Activated CD4-positive, alpha-beta T cell treated with anti-CD3 and anti-CD28 coated beads for 48 hours (primary cell): ENCODE measurements at regions not wholly inside any gene's neighbourhood (a gene's known extent, or its start where the extent isn't known, plus 50 kb on each side); places are given as distances from the start of the nearest gene placed in this dataset.

ENCODE experiments used
- DNase-seq: peaks from one replicate; pipeline ENCODE4 v3.0.0-alpha.2; 2020

DNA sequence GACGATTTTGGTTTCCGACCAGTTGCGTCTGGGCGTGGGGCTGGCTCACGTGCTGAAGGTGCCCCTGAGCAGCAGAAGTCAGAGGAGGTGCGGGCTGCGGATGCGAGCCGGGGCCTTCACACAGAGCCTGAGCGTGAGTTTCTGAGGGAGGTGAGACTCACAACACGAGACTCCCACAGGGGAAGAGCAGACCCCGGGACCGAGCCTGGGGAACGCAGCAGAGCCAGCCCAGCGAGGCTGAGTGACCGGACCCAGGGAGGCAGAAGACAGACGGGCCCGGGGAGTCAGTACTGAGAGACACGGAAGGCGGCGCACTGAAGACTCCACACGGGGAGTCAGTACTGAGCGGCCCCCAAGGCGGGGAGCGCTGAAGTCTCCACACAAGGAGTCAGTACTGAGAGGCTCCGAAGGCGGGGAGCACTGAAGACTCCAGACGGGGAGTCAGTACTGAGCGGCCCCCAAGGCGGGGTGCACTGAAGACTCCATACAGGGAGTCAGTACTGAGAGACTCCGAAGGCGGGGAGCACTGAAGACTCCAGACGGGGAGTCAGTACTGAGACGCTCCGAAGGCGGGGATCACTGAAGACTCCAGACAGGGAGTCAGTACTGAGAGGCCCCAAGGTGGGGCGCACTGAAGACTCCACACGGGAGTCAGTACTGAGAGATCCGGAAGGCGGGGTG, 77.8 kb downstream of the DLL1 start:
- DNase-seq, result no peak

DNA sequence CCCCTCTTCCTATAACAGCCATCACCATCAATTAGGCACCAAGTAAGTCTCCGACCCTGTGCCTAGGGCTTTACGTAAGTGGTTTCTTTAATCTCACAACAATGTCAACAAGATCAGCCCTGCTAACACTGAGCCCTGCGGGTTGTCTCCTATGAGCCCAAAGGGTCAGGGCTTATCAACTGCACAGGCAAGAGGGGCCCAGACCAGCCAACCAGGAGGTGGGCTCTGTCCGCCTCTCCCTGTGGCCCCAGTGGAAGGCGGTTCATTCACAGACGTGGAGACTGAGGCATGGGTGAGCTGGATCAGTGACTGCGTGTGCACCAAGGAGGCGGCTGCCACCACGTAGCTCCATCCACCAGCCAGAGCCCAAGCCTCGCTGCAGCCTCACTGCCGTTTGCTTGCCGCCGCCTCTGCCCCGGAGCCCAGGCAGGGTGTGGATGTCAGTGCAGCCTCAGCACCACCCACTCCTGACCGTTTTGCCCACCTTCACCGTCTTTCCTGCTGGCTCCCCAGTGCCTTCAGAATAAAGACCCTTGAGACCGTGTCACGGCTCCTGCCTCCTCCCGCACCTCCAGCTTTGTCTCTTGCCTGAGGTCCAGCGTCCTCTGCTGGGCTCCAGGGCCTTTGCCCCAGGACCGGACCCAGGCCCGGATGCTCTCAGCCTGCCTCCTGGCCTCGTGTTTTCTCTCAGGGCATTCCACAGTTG, 78.7 kb downstream of the DLL1 start:
- DNase-seq, result no peak

- DNase-seq, result no peak
Observed at GRCh38 chr6:170211404-170212025, 79.4 kb downstream of the DLL1 start.

DNA sequence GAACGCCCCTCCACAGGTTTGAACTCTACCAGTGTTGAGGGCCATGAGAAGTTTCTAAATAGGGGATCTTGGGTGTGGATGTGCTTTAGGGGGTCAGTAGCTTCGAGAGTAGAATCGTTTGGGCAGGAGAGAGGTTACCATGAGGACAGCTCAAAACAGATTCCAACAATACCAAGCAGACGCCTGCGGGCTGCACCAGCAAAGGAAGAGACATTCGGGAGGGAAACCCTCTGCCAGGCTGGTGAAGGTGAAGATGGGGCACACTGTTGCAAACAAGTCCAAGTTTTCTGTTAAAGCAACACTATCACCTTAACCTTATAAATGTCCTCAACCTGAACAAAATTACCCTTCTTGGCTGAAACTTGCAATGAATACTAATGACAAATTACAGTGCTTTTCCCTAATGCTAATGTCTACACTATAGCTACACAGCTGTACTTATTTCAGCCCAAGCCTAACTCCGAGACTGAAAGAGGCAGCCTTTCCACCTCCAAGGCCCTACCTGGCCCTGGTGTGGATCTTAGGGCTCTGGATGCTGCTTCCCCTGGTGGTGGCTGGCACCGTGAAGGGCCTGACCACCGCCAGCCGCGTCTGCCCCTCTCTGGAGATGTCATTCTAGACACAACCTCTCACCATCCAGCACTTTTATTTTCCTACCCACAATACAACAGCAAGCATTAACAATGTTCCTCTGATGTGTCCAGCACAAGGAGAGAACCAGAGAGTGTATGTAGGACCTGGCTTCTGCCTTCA, 80.1 kb downstream of the DLL1 start:
- DNase-seq, result no peak

- DNase-seq, result no peak
Observed at GRCh38 chr6:170210026-170210390, 80.9 kb downstream of the DLL1 start.

- no peak for DNase-seq
Observed at GRCh38 chr6:170209354-170210025, 81.4 kb downstream of the DLL1 start.

DNA sequence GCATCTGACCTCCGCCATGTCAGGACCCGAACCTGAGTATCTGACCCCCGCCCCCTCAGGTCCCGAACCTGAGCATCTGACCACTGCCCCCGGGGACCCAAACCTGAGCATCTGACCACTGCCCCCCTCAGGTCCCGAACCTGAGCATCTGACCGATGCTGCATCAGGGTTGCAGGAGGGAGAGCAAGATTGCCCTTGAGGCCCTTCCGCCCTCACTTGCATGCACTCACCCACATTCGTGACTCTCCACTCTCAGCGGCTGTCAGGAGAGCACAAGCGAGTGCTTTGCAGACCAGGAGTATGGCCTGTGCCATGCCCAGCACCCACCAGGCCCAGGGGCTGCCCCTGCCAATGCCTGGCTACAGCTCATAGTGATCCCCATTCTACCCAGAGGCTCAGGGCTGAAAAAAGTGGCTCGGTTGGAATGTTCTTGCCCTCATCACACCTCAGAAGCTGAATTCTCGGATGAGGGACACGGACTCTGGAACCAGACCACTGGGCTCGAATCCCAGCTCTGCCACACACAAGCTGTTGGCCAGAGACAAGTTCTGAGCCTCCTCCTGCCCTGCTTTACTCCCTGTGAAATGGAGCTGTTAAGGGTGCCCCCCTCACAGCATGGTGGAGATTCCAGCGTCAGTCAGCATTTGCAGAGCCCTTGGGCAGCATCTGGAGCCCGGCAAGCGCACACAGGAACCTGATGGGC, 82.1 kb downstream of the DLL1 start:
- DNase-seq, result no peak

DNA sequence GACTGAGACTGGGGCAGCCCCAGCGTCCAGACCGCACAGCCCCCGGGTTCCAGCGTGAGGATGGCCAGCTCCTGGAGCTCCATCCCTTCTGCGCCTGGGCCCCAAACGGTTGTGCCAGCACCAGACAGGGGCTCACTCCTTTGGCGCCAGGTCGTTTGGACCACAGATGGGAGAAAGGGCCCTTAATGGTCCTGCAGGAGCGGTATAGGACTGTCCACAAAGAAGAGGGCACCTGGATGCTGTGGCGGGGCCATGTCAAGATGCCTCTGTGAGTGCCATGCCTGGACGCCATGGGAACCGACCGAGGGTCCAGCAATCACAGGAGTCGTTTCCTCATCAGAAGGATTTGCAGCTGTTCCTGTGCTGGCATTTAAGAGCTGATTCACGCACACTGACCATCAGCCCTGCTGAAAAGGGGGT, 82.7 kb downstream of the DLL1 start:
- no peak for DNase-seq

DNA sequence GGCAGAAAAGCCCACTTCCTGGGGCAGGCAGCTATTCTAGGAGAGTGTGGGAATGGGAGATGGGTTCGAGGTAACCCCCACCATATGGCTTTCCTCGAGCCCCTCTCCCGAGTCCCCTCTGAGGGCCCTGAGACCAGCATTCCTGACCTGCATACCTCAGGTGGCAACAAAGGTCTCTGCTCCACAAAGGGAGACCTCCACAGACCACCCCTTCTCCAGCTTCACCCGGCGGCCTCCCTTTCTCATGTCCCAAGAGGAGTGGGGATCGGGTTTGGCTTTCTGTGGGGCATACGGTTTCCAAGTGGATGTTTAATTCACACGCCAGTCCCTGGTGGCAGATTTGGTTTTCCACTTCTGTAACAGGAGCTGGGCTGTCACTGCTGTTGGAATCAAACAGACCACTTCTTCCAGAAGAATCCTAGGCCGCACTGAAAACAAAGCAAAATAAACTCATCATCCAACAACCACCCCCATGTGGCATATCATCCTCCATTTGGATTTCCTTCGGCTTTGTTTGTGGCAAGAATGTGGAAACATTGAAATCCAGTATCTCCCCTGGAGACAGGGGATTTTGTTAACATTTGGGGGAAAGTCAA, 83.2 kb downstream of the DLL1 start:
- no peak for DNase-seq

DNA sequence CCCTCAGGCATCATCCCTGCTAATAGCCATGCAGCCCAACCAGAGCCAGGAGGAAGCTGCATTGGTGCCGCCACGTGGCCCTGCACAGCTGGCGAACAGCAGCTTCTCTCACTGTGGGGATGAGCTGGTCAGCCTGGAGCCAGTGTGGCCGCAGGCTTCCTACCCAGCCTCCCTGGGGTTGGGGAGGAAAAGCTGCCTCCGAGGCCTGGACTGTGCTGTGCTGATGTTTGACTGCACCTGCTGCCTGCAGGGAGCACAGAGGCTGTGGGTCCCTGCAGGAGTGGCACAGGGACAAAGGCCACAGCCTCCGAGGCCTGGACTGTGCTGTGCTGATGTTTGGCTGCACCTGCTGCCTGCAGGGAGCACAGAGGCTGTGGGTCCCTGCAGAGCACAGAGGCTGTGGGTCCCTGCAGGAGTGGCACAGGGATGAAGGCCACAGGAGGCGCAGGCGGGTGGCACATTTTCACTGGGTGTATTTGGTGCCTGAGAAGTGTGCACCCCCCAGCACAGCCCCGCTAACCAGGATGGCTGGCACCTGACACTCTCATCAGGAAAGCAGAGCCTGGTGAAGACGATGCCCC, 83.9 kb downstream of the DLL1 start:
- no peak for DNase-seq

DNA sequence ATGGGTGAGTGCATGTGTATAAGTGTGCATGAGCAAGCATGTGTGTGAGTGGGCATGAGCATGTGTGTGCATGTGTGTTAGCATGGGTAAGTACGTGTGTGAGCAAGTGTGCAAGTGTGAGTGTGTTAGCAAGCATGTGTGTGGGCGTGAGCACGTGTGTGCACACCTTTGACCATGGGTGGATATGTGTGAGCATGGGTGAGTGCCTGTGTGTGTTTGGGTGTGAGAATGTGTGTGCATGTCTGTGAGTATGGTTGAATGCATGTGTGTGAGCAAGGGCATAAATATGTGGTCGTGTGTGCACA, 84.6 kb downstream of the DLL1 start:
- DNase-seq, result no peak

- DNase-seq, result no peak
Observed at GRCh38 chr6:170205534-170206316, 85.2 kb downstream of the DLL1 start.

GRCh38 chr6:170205126-170205525, 85.8 kb downstream of the DLL1 start:
- no peak for DNase-seq

GRCh38 chr6:170203212-170203611, 87.7 kb downstream of the DLL1 start:
- no peak for DNase-seq

DNA sequence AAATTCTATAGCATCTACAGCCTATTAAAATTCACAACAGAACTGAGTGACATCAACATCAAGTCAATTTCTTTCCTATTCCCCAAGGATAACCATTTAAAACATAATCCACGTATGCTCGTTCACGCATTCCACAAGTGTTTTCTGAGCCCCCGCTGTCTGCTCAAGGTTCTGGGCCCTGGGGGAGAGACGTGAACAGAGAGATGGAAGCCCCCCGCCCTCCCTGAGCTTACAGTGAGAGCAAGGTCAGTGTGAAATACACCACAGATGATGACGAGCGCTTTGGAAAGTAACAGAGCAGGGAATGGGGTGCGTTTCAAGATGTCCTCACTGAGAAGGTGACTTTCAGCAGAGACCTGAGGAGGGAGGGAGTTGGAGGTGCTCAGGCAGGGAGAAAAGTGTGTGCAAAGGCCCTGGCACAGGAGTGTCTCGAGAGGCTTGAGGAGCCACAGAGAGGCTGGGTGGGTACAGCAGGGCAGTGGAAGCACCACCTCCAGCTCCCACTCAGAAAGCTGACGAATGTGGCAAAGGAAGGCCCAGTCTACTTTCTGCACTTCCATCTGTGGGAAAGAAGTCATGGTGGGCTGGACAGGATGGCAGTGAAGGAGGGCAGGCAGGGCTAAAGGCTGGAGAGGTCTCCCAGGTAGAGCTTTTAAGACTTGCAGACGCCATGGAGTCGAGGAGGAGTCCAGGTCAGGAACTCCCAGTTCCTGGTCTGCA, 88.3 kb downstream of the DLL1 start:
- no peak for DNase-seq

DNA sequence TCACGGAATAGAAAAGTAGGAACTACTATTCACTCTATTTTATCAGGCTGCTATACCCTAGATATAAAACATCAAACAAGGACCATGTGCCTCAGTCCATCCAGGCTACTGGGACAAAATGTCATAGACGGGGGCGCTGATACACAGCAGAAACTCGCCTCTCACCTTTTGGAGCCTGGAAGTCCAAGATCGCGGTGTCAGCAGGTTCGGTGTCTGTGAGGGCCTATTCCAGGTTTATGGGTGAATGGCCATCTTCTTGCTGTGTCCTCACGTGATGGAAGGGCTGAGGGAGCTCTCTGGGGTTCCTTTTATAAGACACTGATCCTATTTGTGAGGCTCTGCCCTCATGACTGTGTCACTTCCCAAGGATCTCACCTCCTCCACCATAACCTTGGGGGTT, 89.5 kb downstream of the DLL1 start:
- DNase-seq, result no peak

GRCh38 chr6:170200458-170200891, 90.4 kb downstream of the DLL1 start:
- no peak for DNase-seq

GRCh38 chr6:170199716-170200115, 91.2 kb downstream of the DLL1 start:
- no peak for DNase-seq

DNA sequence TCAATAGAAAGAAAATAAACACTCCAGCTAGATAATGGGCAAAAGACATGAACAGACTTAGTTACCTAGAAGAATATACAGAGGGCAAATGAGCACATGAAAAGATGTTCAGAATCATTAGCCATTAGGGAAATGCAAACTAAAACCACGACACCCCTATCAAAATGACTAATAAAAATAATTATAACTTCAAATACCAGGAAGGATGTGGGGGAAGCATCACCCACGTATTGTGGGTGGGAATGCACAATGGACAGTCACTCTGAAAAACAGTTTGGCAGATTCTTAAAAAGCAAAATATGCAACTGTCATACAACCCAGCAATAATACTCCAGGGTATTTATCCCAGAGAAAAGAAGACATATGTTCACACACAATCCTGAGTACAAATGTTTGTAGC, 92.6 kb downstream of the DLL1 start:
- DNase-seq, result no peak

GRCh38 chr6:170193326-170193821, 97.5 kb downstream of the DLL1 start:
- no peak for DNase-seq
